ENCODE measurements at regions not wholly inside any gene's neighbourhood (a gene's known extent, or its start where the extent isn't known, plus 50 kb on each side); places are given as distances from the start of the nearest gene placed in this dataset.
"Not testable (repeated sequence)": the region's sequence is repeated elsewhere in the genome, so short reads cannot be mapped to it uniquely, and the experiment has no call there.

DNA sequence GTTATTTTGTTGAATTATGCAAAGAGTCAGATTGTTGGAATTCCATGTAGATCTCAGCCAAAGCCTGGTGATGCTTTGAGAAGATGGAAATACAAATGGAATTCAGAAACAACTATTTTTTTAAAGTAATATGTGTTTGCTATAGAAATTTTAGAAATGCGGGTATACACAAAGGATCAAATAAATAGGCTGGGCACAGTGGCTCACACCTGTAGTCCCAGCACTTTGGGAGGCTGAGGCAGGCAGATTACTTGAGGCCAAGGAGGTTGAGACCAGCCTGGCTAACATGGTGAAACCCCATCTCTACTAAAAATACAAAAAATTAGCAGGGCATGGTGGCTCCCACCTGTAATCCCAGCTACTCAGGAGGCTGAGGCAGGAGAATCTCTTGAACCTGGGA lies 155.1 kb downstream of the MYCN start:
- not testable (repeated sequence) for H3K56ac ChIP-seq (replicated peaks; ENCODE audit: insufficient read length, low read depth, low read length); H3K27me3 ChIP-seq (replicated peaks in 1 of 4; ENCODE audit: control insufficient read depth in 3 of 4, extremely low read depth in 1 of 4, insufficient read depth in 3 of 4, low read length in 3 of 4); H2BK20ac ChIP-seq (ENCODE audit: low read length); H3K4me2 ChIP-seq (ENCODE audit: insufficient read depth in 1 of 2, low read depth in 2 of 2, low read length in 2 of 2); H3K36me3 ChIP-seq (ENCODE audit: control insufficient read depth in 2 of 4, insufficient read depth in 4 of 4, low read length in 3 of 4); DNase-seq (ENCODE audit: low read depth in 1 of 2, low spot score in 2 of 2); H2BK5ac ChIP-seq (ENCODE audit: low read depth, low read length); H3K9me3 ChIP-seq (ENCODE audit: insufficient read depth in 2 of 2, low read depth in 1 of 2, low read length in 1 of 2); H2BK12ac ChIP-seq (ENCODE audit: low read depth, low read length); H3K79me1 ChIP-seq (ENCODE audit: low read depth, low read length); FAIRE-seq; H2BK15ac ChIP-seq (ENCODE audit: low read length); H4K5ac ChIP-seq (ENCODE audit: insufficient read length, low read depth, low read length); H2AFZ ChIP-seq (ENCODE audit: low read length); H3K23me2 ChIP-seq (ENCODE audit: low read depth, low read length); H3K4ac ChIP-seq (replicated peaks; ENCODE audit: insufficient read length, low read depth, low read length); H3K27ac ChIP-seq (ENCODE audit: low read depth, low read length); H3K23ac ChIP-seq (ENCODE audit: insufficient read length); H4K91ac ChIP-seq (replicated peaks; ENCODE audit: insufficient read length, low read length); H3K18ac ChIP-seq (ENCODE audit: extremely low read depth, low read length); H3K79me2 ChIP-seq (ENCODE audit: control insufficient read depth in 1 of 2, insufficient read depth in 2 of 2, low read length in 2 of 2); H3K4me1 ChIP-seq (replicated peaks in 1 of 4; ENCODE audit: control insufficient read depth in 3 of 4, insufficient read depth in 4 of 4, low read length in 3 of 4); H4K20me1 ChIP-seq (replicated peaks in 1 of 2; ENCODE audit: control insufficient read depth in 1 of 2, insufficient read depth in 2 of 2, low read length in 2 of 2); H2BK120ac ChIP-seq (replicated peaks; ENCODE audit: low read depth, low read length); H2AK5ac ChIP-seq (ENCODE audit: low read depth, low read length); H3K4me3 ChIP-seq (ENCODE audit: extremely low read depth in 1 of 4, insufficient read depth in 2 of 4, low read depth in 3 of 4, low read length in 4 of 4); H3K9ac ChIP-seq (replicated peaks in 1 of 4; ENCODE audit: extremely low read depth in 1 of 4, low read depth in 3 of 4, low read length in 3 of 4); H4K8ac ChIP-seq (ENCODE audit: extremely low read depth, insufficient read depth, low read length); H3K14ac ChIP-seq (ENCODE audit: insufficient read length)
- ChIA-PET POLR2A (ENCODE audit: partially characterized antibody) (interaction anchor here (1.7 kb wide), 1 partner anchor 10 kb away, joined by 6 read pairs; no protein-coding TSS in a partner anchor), CTCF (ENCODE audit: partially characterized antibody) (interaction anchor here (1.1 to 2.1 kb wide), 3 partner anchors 12 to 141 kb away, joined by 3 to 4 read pairs (median 3); no protein-coding TSS in a partner anchor)
- WGBS, 2 experiments (ENCODE audit: extremely low coverage in 1 of 2, insufficient coverage in 1 of 2, insufficient read length in 1 of 2, insufficient replicate concordance in 2 of 2, low coverage in 1 of 2, low lambda C conversion rate in 2 of 2, missing lambda C conversion rate in 1 of 2): 96% methylated on average over 1 of the region's 1 CpG; no CpG with 5 or more reads in 1 of the 2 experiments

All from H1 (cell line).